K562 (cell line): ENCODE measurements at regions not wholly inside any gene's neighbourhood (a gene's known extent, or its start where the extent isn't known, plus 50 kb on each side); places are given as distances from the start of the nearest gene placed in this dataset.

Source experiments
- ATAC-seq: fragments of 200-7000 bp; cut with Tn5 transposase; 3 replicates; pipeline ENCODE4 v1.9.1; 2020; ENCODE audit warnings: moderate library complexity
- BruUV-seq: library from RNA; stranded (reverse); fragments of 400-500 nt; replicated peaks from 2 replicates; lab custom pipeline; 2021; lab: Mats Ljungman, UMichigan
- CTCF ChIA-PET: fragments of 300-600 bp; formaldehyde crosslinking; extraction: SDS; loops from one replicate; lab custom pipeline; 2021; ENCODE audit warnings: low intra/inter-chr PET ratio; lab: Yijun Ruan, JAX
- POLR2A ChIA-PET: fragments of 300-600, 350-650 bp; sonication (Branson Sonifier 250); formaldehyde crosslinking; extraction: SDS; loops from one replicate; lab custom pipeline; 2021; ENCODE audit warnings: antibody characterized with exemption, inconsistent platforms; lab: Yijun Ruan, JAX
- DNase-seq, 4 experiments: peaks; one replicate each; pipeline versions ENCODE4 v3.0.0 to v3.0.0-alpha.2; 2011 to 2018; ENCODE audit warnings: low spot score in 3 of 4, mixed read lengths in 3 of 4; ENCODE audit errors: extremely low read depth in 1 of 4
- FAIRE-seq: peaks from 2 replicates; lab custom pipeline; 2011; peaks lifted over from hg19 to GRCh38; lab: Jason Lieb, UNC
- H2AFZ ChIP-seq: 2 replicates; pipeline ENCODE4 v1.6.0; 2011; ENCODE audit warnings: low read depth, low read length, control low read depth, inconsistent platforms
- H3K27ac ChIP-seq: fragments of 200-600 bp; 3 replicates; pipeline ENCODE4 v1.8.0; 2011; ENCODE audit warnings: low read depth, mild to moderate bottlenecking, control low read depth, inconsistent platforms, low read length, moderate library complexity, mixed read lengths; ENCODE audit errors: extremely low read depth
- H3K27me3 ChIP-seq, 2 experiments: fragments of 300-600 bp in 1 of 2; 2 replicates in 1 of 2; 3 replicates in 1 of 2; pipeline versions ENCODE4 v1.6.0 to v1.8.0; 2011; ENCODE audit warnings: inconsistent platforms in 2 of 2, low read length in 2 of 2, mild to moderate bottlenecking in 1 of 2, mixed read lengths in 1 of 2, moderate library complexity in 1 of 2; ENCODE audit not compliant: control insufficient read depth in 2 of 2, insufficient read depth in 2 of 2
- H3K36me3 ChIP-seq: fragments of 300-600 bp; 3 replicates; pipeline ENCODE4 v1.8.0; 2011; ENCODE audit warnings: mild to moderate bottlenecking, low read length, inconsistent platforms; ENCODE audit not compliant: control insufficient read depth, insufficient read depth
- H3K4me1 ChIP-seq, 2 experiments: fragments of 200-600 bp in 1 of 2; replicated peaks in 1 of 2; 2 replicates in 1 of 2; 3 replicates in 1 of 2; pipeline versions ENCODE4 v1.5.1 to v1.8.0; 2011; ENCODE audit warnings: inconsistent platforms in 2 of 2, low read length in 2 of 2, mild to moderate bottlenecking in 1 of 2, mixed read lengths in 1 of 2, moderate library complexity in 1 of 2; ENCODE audit not compliant: control insufficient read depth in 2 of 2, insufficient read depth in 2 of 2
- H3K4me2 ChIP-seq: 2 replicates; pipeline ENCODE4 v1.6.1; 2011; ENCODE audit warnings: low read length, control low read depth, inconsistent platforms, mixed read lengths; ENCODE audit not compliant: insufficient read depth
- H3K4me3 ChIP-seq: fragments of 200-600 bp; sonication (generic), shearing (Covaris generic); 2 replicates; pipeline ENCODE4 v1.5.1; 2016; ENCODE audit warnings: control low read depth, inconsistent platforms
- H3K79me2 ChIP-seq: fragments of 200-600 bp; 3 replicates; pipeline ENCODE4 v1.8.0; 2011; ENCODE audit warnings: low read length, inconsistent platforms; ENCODE audit not compliant: control insufficient read depth, insufficient read depth
- H3K9ac ChIP-seq, 2 experiments: 2 replicates each; pipeline versions ENCODE4 v1.6.0 to v1.6.1; 2011; ENCODE audit warnings: low read depth in 2 of 2, low read length in 2 of 2, control low read depth in 1 of 2, inconsistent platforms in 1 of 2, mild to moderate bottlenecking in 1 of 2, mixed read lengths in 1 of 2; ENCODE audit not compliant: insufficient read depth in 1 of 2
- H3K9me1 ChIP-seq: one replicate; pipeline ENCODE4 v1.6.0; 2011; ENCODE audit warnings: inconsistent platforms, mild to moderate bottlenecking, low read length, moderate library complexity; ENCODE audit not compliant: control insufficient read depth, insufficient read depth
- H3K9me3 ChIP-seq: replicated peaks from 2 replicates; pipeline ENCODE4 v1.5.1; 2011; ENCODE audit warnings: low read depth, low read length, inconsistent platforms; ENCODE audit not compliant: control insufficient read depth, insufficient read depth
- H4K20me1 ChIP-seq: replicated peaks from 2 replicates; pipeline ENCODE4 v1.6.1; 2011; ENCODE audit warnings: low read length, inconsistent platforms, mixed read lengths; ENCODE audit not compliant: control insufficient read depth, insufficient read depth
- FOXJ3 ChIP-seq: sonication (generic); formaldehyde crosslinking; IDR thresholded peaks from 2 replicates; pipeline ENCODE4 v1.4.0; 2020; ENCODE audit warnings: mild to moderate bottlenecking, missing genetic modification reagents
- HNRNPLL ChIP-seq: fragments of 200-400 bp; formaldehyde crosslinking; IDR thresholded peaks from 2 replicates; pipeline ENCODE4 v1.6.1; 2017; ENCODE audit warnings: low read length, low read depth, mild to moderate bottlenecking; ENCODE audit not compliant: poor library complexity, severe bottlenecking
- KDM2B ChIP-seq: fragments of 250-450 bp; sonication (Bioruptor Pico); IDR thresholded peaks from 2 replicates; pipeline ENCODE4 v1.8.0; 2021; ENCODE audit warnings: mild to moderate bottlenecking, moderate library complexity
- POLR3G ChIP-seq: IDR thresholded peaks from 2 replicates; pipeline ENCODE4 v1.6.1; 2011; ENCODE audit not compliant: insufficient read length, insufficient replicate concordance; ENCODE audit errors: extremely low read depth
- ZBTB26 ChIP-seq: fragments of 450-650 bp; formaldehyde crosslinking; IDR thresholded peaks from 2 replicates; pipeline ENCODE4 v1.4.0; 2022; ENCODE audit warnings: missing genetic modification characterization
- ZNF311 ChIP-seq: fragments of 250-450 bp; sonication (Bioruptor Pico); IDR thresholded peaks from 2 replicates; pipeline ENCODE4 v1.4.0; 2020; ENCODE audit warnings: mild to moderate bottlenecking, moderate library complexity
- ZNF407 ChIP-seq: fragments of 450-650 bp; IDR thresholded peaks from 2 replicates; pipeline ENCODE4 v1.6.1; 2016; ENCODE audit warnings: low read depth
- ZNF609 ChIP-seq: sonication (generic); formaldehyde crosslinking; IDR thresholded peaks from 2 replicates; pipeline ENCODE4 v1.8.1; 2023; ENCODE audit warnings: missing genetic modification reagents, mild to moderate bottlenecking, borderline replicate concordance
- WGBS: fragments of 100-300 bp; shearing (Covaris generic); methylation state at CpG from one replicate; pipeline ENCODE4 v1.1.6; 2016; ENCODE audit warnings: low coverage, mixed read lengths; ENCODE audit not compliant: insufficient coverage; ENCODE audit errors: missing lambda C conversion rate; 5-methylcytosine and 5-hydroxymethylcytosine counted together
- in situ Hi-C: fragments of 300-500 bp; cut with MboI; formaldehyde crosslinking; loops from 4 replicates; pipeline ENCODE4 v1.15.0; 2018; ENCODE audit warnings: inconsistent platforms, mixed read lengths
- intact Hi-C: fragments of 100-400 bp; cut with micrococcal nuclease; formaldehyde crosslinking; loops from 2 replicates; pipeline ENCODE4 v1.14.2; 2022

- Histone ChIP-seq H3K27me3 (peaks cover 0 to 5% of the 10 kb centered on the region in 2 experiments; a peak in 1 of 5 replicates), H3K9me1 (no peaks in the 10 kb centered on the region), H3K27ac (no peak overlapping the region), H2AFZ (no peak overlapping the region), H3K4me1 (no peaks in the 10 kb centered on the region), H4K20me1 (no peaks in the 10 kb centered on the region), H3K36me3 (no peaks in the 10 kb centered on the region), H3K9ac (no peak overlapping the region), H3K4me2 (no peak overlapping the region), H3K79me2 (no peaks in the 10 kb centered on the region), H3K4me3 (no peak overlapping the region), H3K9me3 (no peaks in the 10 kb centered on the region)
- intact Hi-C loops, result no loop called here
- DNase-seq, result no peak
- WGBS, result 0% methylated on average over 8 of the region's 8 CpGs
- BruUV-seq, result no TSS peak
- POLR2A ChIA-PET, result interaction anchor here (1.5 kb wide), 1 partner anchor 10 kb away, joined by 3 read pairs; no protein-coding TSS in a partner anchor
- in situ Hi-C loops, result no loop called here
- no peak for ATAC-seq
- CTCF ChIA-PET, result no interaction called here
- FAIRE-seq, result no peak
- TF ChIP-seq ZBTB26 (CRISPR knock-in tag) (no peak), ZNF407 (no peak), ZNF311 (CRISPR knock-in tag) (no peak), KDM2B (CRISPR knock-in tag) (no peak), HNRNPLL (no peak), FOXJ3 (CRISPR knock-in tag) (no peak), ZNF609 (no peak), POLR3G (no peak)
These were observed 470.7 kb downstream of the ZNF536 start for GRCh38 chr19:30842926-30843325.
